BJ (cell line): ENCODE measurements at regions not wholly inside any gene's neighbourhood (a gene's known extent, or its start where the extent isn't known, plus 50 kb on each side); places are given as distances from the start of the nearest gene placed in this dataset.

ENCODE experiments used
- CTCF ChIA-PET: fragments of 350-600 bp; formaldehyde crosslinking; extraction: SDS; loops from one replicate; lab custom pipeline; 2021; ENCODE audit warnings: antibody characterized with exemption, inconsistent platforms; lab: Yijun Ruan, JAX
- POLR2A ChIA-PET: fragments of 300-600 bp; sonication (Branson Sonifier 250); formaldehyde crosslinking; extraction: SDS; loops from one replicate; lab custom pipeline; 2021; ENCODE audit warnings: antibody characterized with exemption; lab: Charles Lee
- DNase-seq: peaks from one replicate; pipeline ENCODE4 v3.0.0-alpha.2; 2011; ENCODE audit warnings: low read depth
- H3K27me3 ChIP-seq: 2 replicates; pipeline ENCODE4 v1.6.0; 2011; ENCODE audit warnings: low read length; ENCODE audit not compliant: control insufficient read depth, insufficient read depth
- H3K36me3 ChIP-seq: 2 replicates; pipeline ENCODE4 v1.5.1; 2011; ENCODE audit warnings: low read length; ENCODE audit not compliant: control insufficient read depth, insufficient read depth
- H3K4me3 ChIP-seq: 2 replicates; pipeline ENCODE4 v1.5.1; 2011; ENCODE audit warnings: low read depth, mild to moderate bottlenecking, control low read depth, low read length
- CTCF ChIP-seq: IDR thresholded peaks from 2 replicates; pipeline ENCODE4 v1.5.1; 2011; ENCODE audit warnings: low read depth, mild to moderate bottlenecking, control low read depth, inconsistent platforms, low read length, moderate library complexity; ENCODE audit not compliant: insufficient read depth

- ChIA-PET POLR2A (no interaction called here), CTCF (interaction anchor here (0.6 to 2.0 kb wide), 3 partner anchors 10 to 78 kb away, joined by 3 to 16 read pairs (median 5); no protein-coding TSS in a partner anchor)
Measured at GRCh38 chr18:27614951-27615844, 430.1 kb upstream of the CHST9 start.

DNA sequence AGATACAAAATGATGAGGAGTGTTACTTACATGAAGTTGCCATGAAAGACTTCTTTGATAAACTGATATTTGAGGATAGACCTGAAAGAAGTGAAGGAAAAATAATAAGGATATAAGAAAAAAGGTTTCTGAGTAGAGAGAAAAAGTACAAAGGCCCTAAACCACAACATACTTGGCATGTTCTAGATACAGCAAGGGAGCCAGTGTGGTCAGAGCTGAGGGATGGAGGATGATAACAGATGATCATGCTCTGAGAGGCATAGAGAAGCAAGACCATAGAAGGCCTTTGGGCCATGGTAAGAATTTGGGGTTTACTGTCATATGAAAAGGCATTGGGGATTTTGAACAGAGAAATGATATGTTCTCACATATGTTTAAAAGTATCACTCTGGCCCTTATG lies 424.1 kb upstream of the CHST9 start:
- H3K27me3 ChIP-seq, result no peaks in the 10 kb centered on the region
- no peak for TF ChIP-seq CTCF
- CTCF ChIA-PET, result interaction anchor here (1.4 kb wide), 1 partner anchor 9 kb away, joined by 6 read pairs; no protein-coding TSS in a partner anchor
- no peak overlapping the region for H3K4me3 ChIP-seq
- no peaks in the 10 kb centered on the region for H3K36me3 ChIP-seq
- POLR2A ChIA-PET, result no interaction called here
- no peak for DNase-seq

More at GRCh38 chr18:27614951-27615844, 430.1 kb upstream of the CHST9 start:
- Histone ChIP-seq H3K4me3 (no peak overlapping the region), H3K36me3 (no peaks in the 10 kb centered on the region), H3K27me3 (no peaks in the 10 kb centered on the region)
- DNase-seq, result no peak
- no peak for TF ChIP-seq CTCF

GRCh38 chr18:27608742-27609141 lies 423.6 kb upstream of the CHST9 start:
- no peaks in the 10 kb centered on the region for H3K36me3 ChIP-seq
- no peak for DNase-seq
- ChIA-PET POLR2A (no interaction called here), CTCF (interaction anchor here (1.4 to 1.6 kb wide), 2 partner anchors 9 to 578 kb away, joined by 4 to 6 read pairs; no protein-coding TSS in a partner anchor)
- TF ChIP-seq CTCF, result peak; percentile 46
- no peaks in the 10 kb centered on the region for H3K27me3 ChIP-seq
- H3K4me3 ChIP-seq, result no peak overlapping the region

- Histone ChIP-seq H3K36me3 (no peaks in the 10 kb centered on the region), H3K4me3 (no peak overlapping the region), H3K27me3 (no peaks in the 10 kb centered on the region)
- DNase-seq, result no peak
- TF ChIP-seq CTCF, result no peak
- POLR2A ChIA-PET, result no interaction called here
- CTCF ChIA-PET, result interaction anchor here (0.9 to 1.6 kb wide), 3 partner anchors 8 to 579 kb away, joined by 4 to 6 read pairs (median 4); no protein-coding TSS in a partner anchor
Measured at GRCh38 chr18:27608174-27608573, 423.1 kb upstream of the CHST9 start.

- Histone ChIP-seq H3K27me3 (no peaks in the 10 kb centered on the region), H3K4me3 (no peak overlapping the region), H3K36me3 (no peaks in the 10 kb centered on the region)
- no peak for DNase-seq
- ChIA-PET CTCF (interaction anchor here (1.1 to 3.8 kb wide), 3 partner anchors 9 to 12 kb away, joined by 3 to 33 read pairs (median 9); no protein-coding TSS in a partner anchor), POLR2A (no interaction called here)
- TF ChIP-seq CTCF, result no peak
Measured at GRCh38 chr18:27606741-27607140, 421.6 kb upstream of the CHST9 start.
